ENCODE measurements at regions not wholly inside any gene's neighbourhood (a gene's known extent, or its start where the extent isn't known, plus 50 kb on each side); places are given as distances from the start of the nearest gene placed in this dataset.

- DNase-seq (ENCODE audit: low spot score): peak; percentile 44
These were observed 162.8 kb downstream of the FBXO8 start for GRCh38 chr4:174120446-174121295.

- DNase-seq (ENCODE audit: low spot score): no peak
These were observed 163.6 kb downstream of the FBXO8 start for GRCh38 chr4:174119830-174120229.

DNA sequence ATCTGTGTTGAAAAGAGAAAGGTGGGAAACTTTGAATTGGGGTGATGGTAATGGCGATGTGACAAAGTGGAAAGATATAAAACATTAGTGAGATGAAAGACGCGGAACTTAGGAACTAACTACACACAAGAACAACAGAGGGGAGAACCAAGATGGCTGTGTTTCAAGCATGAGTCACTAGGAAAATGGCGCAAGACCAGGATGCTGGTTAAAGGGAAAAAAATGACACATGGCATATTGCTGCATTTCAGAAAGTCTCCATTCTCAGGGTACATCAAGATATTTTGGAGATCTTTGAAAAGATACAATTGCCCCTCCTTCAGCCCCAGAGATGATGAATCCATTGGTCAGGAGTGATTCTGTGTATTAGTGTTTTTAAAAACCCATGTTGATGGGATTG, 164.4 kb downstream of the FBXO8 start:
- DNase-seq (ENCODE audit: low spot score): no peak

DNA sequence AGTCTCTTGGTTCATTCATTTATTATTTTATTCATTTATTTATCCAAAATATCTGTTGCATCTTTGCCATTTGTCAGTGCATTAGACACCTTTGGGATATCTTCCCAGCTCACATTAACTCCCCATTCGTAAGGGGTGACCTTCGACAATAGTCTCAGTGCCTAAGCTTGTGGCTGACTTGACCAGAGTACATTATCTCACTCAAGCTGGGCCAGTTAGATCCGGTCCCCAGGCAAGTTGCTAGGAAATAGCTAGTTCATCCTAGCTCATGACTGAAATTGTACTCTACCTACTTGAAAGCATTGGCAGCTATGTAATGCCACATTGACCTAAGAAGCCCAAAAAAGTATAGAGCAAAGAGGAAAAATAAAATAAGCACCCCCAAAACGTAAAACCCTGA, 165.3 kb downstream of the FBXO8 start:
- no peak for DNase-seq (ENCODE audit: low spot score)

DNA sequence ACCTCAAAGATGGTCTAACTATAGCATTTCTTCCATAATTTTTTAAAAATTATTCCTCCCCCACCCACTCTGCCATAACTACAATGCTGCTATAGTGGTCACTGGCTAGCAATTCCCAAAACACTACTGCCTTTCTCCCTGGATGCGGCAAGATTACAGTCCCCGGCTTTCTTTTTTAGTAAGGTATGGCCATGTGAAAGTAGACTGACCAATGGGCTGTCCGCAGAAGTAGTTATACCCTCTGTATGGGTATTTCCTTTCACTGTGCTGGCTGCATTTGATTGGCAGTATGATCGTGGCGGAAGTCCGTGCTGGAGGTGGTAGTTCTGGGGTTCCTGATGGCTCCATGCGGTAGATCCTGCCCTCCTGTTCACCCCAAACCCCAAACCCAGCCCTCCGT, 166.0 kb downstream of the FBXO8 start:
- no peak for DNase-seq (ENCODE audit: low spot score)

GRCh38 chr4:174116021-174116420, 167.4 kb downstream of the FBXO8 start:
- DNase-seq (ENCODE audit: low spot score): no peak

DNA sequence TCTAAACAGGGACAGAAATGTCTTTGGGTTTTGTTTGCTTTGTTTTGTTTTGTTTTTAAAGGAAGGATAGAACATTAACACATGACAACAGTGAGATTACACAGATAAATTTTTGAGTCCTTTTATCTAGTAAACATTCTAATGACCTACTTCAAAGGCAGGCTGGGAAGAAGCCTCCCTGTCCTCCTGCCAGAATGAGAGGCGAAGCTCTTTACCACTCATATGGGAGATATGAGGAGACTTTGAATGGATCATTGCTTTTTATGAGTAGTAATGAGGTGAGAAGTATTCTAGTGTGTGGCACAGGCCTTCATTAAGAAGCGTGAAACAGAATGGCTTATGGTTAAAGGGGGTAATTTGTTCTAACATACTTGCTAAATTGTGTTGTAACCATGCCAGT, 172.0 kb downstream of the FBXO8 start:
- DNase-seq (ENCODE audit: low spot score): no peak

GRCh38 chr4:174110180-174110579, 173.3 kb downstream of the FBXO8 start:
- DNase-seq (ENCODE audit: low spot score): no peak

DNA sequence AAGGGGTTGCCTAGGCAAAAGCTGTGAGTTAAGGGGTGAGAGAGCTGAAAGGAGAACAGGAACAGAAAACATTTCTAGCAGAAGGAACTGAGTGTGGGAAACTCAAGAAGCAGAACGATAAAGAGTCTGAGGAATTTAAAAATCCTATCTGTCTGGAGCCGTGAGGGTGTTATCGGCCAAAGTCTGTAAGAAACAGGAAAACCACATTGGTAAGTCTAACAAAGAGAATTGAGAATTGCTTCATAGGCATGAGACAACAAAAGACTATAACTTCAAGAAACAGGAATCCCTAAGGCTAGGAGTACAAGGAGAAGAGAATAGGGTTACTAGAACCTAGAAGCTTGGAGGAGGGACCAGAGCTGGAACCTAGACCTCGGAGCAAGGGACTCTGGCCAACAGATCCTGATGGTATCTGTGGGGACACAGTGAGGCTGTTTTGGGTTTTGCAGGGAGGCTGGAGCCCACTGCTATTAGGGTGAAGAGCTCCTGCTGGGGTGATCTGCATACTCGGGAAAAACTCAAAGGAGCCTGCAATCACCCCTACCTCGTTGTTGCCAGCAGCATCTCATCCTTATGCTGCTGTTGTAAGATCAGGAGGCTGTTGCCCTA, 175.6 kb downstream of the FBXO8 start:
- no peak for DNase-seq (ENCODE audit: low spot score)

DNA sequence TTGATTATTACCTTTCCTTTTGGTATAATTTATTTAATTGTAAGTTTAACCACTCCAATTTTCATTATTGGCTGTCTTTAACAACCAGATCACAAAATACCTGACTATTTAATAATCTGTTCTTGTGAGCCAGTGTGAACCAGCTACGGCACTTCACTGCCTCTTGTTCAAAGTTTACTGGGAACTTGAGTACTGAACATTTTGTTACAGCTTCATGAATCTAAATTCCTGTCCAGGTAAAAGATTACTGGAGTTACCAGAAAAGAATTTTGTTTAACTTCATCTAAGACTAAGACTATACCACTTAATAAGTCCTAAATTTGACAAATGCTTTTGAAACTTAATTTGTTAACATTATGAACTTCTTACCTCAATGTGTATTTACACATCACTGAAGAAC, 178.3 kb downstream of the FBXO8 start:
- no peak for DNase-seq (ENCODE audit: low spot score)

- no peak for DNase-seq (ENCODE audit: low spot score)
These were observed 182.6 kb downstream of the FBXO8 start for GRCh38 chr4:174100910-174101309.

DNA sequence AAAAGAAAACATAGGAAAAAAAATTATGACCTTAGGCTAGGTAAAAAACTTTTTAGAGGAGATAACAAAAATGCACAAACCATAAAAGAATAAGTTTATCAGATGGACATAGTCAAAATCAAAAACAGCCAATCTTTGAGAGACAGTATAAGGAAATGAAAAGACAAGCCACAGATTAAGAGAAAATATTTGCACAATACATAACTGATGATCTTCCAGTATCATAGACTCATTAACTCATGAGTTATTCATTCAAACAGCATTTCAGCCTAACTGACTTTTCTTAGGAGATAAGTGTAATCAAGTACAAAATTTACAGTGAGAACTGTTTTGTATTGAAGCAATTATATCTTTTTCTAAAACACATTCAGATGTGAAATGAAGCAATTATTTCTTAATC, 183.8 kb downstream of the FBXO8 start:
- no peak for DNase-seq (ENCODE audit: low spot score)

GRCh38 chr4:174096999-174097398, 186.5 kb downstream of the FBXO8 start:
- DNase-seq (ENCODE audit: low spot score): no peak

DNA sequence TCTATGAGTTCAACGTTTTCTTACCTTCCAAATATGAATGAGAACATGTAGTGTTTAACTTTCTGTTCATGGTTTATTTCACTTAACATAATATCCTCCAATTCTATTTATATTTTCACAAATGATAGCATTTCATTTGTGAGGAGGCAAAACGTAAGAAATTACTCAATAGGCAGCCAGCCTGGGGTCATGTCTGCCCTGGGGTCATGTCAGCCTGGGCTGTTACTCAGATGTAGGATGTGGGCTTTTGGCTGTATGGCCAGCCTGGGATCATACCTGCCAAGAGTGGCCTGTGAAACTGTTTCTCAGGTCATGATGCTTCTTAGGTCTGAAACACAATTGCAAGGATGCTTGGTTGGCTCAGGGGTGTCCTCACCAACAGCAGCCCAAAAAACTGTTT, 187.0 kb downstream of the FBXO8 start:
- no peak for DNase-seq (ENCODE audit: low spot score)

DNA sequence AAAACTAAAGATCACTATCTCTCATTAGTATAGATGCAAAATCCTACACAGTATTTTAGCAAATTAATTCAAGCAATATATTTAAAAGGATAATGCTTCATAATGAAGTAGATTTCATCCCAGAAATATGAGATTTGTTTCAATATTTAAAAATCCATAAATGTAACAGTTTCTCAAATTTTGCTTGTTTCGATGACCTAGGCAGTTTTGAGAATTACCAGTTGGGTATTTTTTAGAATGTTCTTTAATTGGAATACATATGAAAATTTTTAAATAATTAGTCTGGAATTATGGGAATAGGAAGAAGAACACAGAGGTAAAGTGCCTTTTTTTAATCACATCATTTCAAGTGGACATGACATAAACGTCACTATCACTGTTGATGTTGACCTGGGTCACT, 192.3 kb downstream of the FBXO8 start:
- DNase-seq (ENCODE audit: low spot score): no peak

DNA sequence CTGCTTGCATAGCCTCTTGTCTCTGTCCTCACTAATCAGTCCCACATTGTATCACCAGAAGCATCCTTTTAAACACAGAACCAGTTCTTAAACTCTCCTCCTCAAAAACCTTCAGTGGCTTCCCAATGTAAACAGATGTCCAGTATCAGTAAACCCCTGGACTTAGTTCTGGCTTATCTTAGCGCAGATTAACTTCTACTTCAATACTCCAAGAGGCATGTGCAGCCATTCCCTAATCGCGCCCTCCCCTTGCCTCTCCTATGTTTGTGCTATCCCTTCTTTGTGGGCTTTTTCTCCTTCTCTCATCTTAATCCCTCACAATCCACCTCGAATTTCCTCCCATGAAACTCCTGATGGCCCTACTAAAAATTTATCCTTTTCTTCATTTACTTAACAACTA, 193.8 kb downstream of the FBXO8 start:
- DNase-seq (ENCODE audit: low spot score): no peak

- DNase-seq (ENCODE audit: low spot score): no peak
These were observed 194.7 kb downstream of the FBXO8 start for GRCh38 chr4:174088795-174089194.

DNA sequence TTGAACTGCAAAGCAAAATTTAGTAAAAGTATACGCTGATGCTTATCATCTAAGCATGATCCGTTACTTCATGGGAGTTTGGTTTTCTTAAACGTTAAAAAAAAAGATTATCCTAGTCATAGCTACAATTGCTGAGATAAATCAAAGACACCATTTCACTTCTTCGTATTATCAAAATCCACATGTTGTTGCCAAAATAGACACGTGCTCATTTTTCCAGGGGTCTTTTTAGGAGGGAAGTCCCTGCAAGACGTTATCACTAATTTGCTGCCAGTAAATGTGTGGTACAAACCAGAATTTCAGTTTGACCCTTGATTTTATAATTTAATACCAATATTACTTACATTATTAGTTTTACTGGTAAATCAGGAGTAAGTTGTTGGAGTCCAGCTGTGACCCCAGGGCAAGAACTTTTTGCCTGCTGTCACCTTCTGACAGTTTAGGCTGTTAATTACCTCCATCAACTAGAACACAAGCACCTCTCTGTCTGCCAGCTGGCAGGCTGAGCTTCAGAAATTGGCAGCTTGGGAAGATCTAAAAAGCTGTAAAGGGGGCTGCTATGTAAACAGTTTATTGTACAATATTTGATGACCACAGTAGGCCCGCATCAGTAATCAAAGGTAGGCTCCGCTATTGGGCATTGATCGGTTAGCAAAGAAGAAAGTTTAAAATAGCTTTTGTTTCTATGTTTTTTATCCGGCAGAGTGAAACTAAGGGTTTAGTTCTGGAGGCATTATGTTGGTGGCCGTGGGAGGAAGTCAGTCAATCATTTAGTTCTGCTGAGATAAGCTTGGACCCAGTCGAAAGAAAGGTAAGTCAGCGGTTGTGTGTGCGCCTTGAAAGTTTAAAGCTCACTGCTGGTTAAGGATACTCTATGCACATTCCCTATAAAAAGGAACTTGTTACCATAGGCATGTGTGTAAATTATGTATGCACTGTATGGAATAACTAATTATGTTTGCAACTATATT, 196.4 kb downstream of the FBXO8 start:
- DNase-seq (ENCODE audit: low spot score): no peak

GRCh38 chr4:174084981-174085380, 198.5 kb downstream of the FBXO8 start:
- DNase-seq (ENCODE audit: low spot score): no peak

DNA sequence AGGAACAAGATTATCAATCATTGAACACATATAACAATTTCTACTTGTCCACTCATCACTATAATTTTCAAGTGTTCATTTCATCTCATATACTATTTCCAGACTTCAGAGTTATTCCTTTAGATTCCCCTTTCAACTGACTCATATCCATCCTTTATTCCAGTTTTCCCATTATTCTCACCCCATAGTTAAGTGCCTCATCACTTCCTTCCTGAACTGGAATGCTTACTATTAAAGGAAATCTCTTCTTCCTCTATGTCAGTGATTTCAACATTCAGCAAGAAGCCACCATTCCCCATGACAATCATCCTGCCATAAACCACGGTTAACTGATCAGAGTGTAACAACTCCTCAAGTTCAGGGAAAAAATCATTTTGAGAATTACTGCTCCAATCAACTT, 198.9 kb downstream of the FBXO8 start:
- DNase-seq (ENCODE audit: low spot score): no peak

GRCh38 chr4:174080361-174080760, 203.1 kb downstream of the FBXO8 start:
- no peak for DNase-seq (ENCODE audit: low spot score)

- no peak for DNase-seq (ENCODE audit: low spot score)
These were observed 211.9 kb downstream of the FBXO8 start for GRCh38 chr4:174071595-174071994.
